DND-41 (cell line): ENCODE measurements at regions not wholly inside any gene's neighbourhood (a gene's known extent, or its start where the extent isn't known, plus 50 kb on each side); places are given as distances from the start of the nearest gene placed in this dataset.

Experiments used
- ATAC-seq: fragments of 200-7000 bp; cut with Tn5 transposase; 3 replicates; pipeline ENCODE4 v1.9.1; 2021; ENCODE audit warnings: low read depth; ENCODE audit not compliant: insufficient read depth
- DNase-seq: peaks from one replicate; pipeline ENCODE4 v3.0.0-alpha.2; 2020
- H2AFZ ChIP-seq: 2 replicates; pipeline ENCODE4 v1.6.0; 2012; ENCODE audit warnings: low read depth, low read length
- H3K27ac ChIP-seq: 2 replicates; pipeline ENCODE4 v1.5.1; 2012; ENCODE audit warnings: low read length, inconsistent platforms
- H3K27me3 ChIP-seq: fragments of 200-600 bp; sonication (generic); 2 replicates; pipeline ENCODE4 v1.6.0; 2012; ENCODE audit warnings: low read length, mild to moderate bottlenecking, inconsistent platforms; ENCODE audit not compliant: insufficient read depth, poor library complexity
- H3K36me3 ChIP-seq: 2 replicates; pipeline ENCODE4 v1.5.1; 2012; ENCODE audit warnings: low read length, inconsistent platforms; ENCODE audit not compliant: insufficient read depth
- H3K4me1 ChIP-seq: 2 replicates; pipeline ENCODE4 v1.5.1; 2012; ENCODE audit warnings: mild to moderate bottlenecking, low read length; ENCODE audit not compliant: insufficient read depth
- H3K4me2 ChIP-seq: 2 replicates; pipeline ENCODE4 v1.6.0; 2012; ENCODE audit warnings: mild to moderate bottlenecking, moderate library complexity, low read length, inconsistent platforms; ENCODE audit not compliant: insufficient read depth
- H3K4me3 ChIP-seq, 2 experiments: fragments of 200-600 bp in 1 of 2; shearing (Covaris generic) in 1 of 2; 2 replicates each; pipeline ENCODE4 v1.5.1; 2012 to 2016; ENCODE audit warnings: inconsistent platforms in 2 of 2, low read length in 2 of 2, mild to moderate bottlenecking in 2 of 2, low read depth in 1 of 2, moderate library complexity in 1 of 2
- H3K79me2 ChIP-seq: 2 replicates; pipeline ENCODE4 v1.6.0; 2012; ENCODE audit warnings: low read length, inconsistent platforms; ENCODE audit not compliant: insufficient read depth
- H3K9ac ChIP-seq: 2 replicates; pipeline ENCODE4 v1.6.0; 2012; ENCODE audit warnings: low read depth, mild to moderate bottlenecking, inconsistent platforms, low read length, moderate library complexity
- H3K9me3 ChIP-seq: 2 replicates; pipeline ENCODE4 v1.5.1; 2012; ENCODE audit warnings: low read length, moderate library complexity, mild to moderate bottlenecking, inconsistent platforms; ENCODE audit not compliant: insufficient read depth, severe bottlenecking
- H4K20me1 ChIP-seq: 2 replicates; pipeline ENCODE4 v1.6.0; 2012; ENCODE audit warnings: low read length; ENCODE audit not compliant: insufficient read depth
- CTCF ChIP-seq: IDR thresholded peaks from 2 replicates; pipeline ENCODE4 v1.5.1; 2012; ENCODE audit warnings: borderline replicate concordance, low read length, moderate library complexity, mild to moderate bottlenecking; ENCODE audit not compliant: poor library complexity, severe bottlenecking; ENCODE audit errors: extremely low read depth
- EZH2 ChIP-seq: IDR thresholded peaks from 3 replicates; pipeline ENCODE4 v1.6.1; 2012; ENCODE audit warnings: borderline replicate concordance, low read depth, mild to moderate bottlenecking, moderate library complexity, low read length, inconsistent platforms; ENCODE audit not compliant: severe bottlenecking

DNA sequence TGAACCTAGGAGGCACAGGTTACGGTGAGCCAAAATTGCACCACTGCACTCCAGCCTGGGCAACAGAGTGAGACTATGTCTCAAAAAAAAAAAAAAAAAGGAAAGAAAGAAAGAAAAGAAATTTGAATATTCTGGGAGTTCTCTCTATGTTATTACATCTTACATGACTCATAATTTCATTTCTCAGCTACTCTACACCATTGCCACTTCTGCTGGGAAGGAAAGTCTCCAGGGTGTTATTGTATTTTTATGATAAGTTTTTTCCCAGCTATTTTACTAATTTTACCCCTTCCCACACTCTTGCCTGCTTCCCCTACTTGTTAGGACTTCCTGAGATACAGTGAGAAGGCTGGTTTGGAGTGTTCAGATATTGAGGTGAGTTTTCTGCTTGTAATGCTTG is 69.7 kb upstream of the UMPS start:
- Histone ChIP-seq H3K4me2 (no peak overlapping the region), H2AFZ (no peak overlapping the region), H3K27ac (no peak overlapping the region), H3K36me3 (no peaks in the 10 kb centered on the region), H3K9me3 (no peaks in the 10 kb centered on the region), H3K79me2 (no peaks in the 10 kb centered on the region), H3K27me3 (peaks cover 12% of the 10 kb centered on the region), H3K9ac (no peak overlapping the region), H4K20me1 (no peaks in the 10 kb centered on the region), H3K4me3 (no peak overlapping the region), H3K4me1 (no peaks in the 10 kb centered on the region)
- DNase-seq (no peak), ATAC-seq (no peak)
- TF ChIP-seq EZH2 (no peak), CTCF (no peak)

- no peak for TF ChIP-seq CTCF
- TF ChIP-seq EZH2: no peak
- H3K27ac ChIP-seq: no peak overlapping the region
- no peaks in the 10 kb centered on the region for H3K9me3 ChIP-seq
- H3K9ac ChIP-seq: no peak overlapping the region
- H2AFZ ChIP-seq: no peak overlapping the region
- H3K79me2 ChIP-seq: no peaks in the 10 kb centered on the region
- H4K20me1 ChIP-seq: no peaks in the 10 kb centered on the region
- DNase-seq (no peak), ATAC-seq (no peak)
- H3K27me3 ChIP-seq: peaks cover 17% of the 10 kb centered on the region
- no peaks in the 10 kb centered on the region for H3K36me3 ChIP-seq
- H3K4me1 ChIP-seq: no peaks in the 10 kb centered on the region
- no peak overlapping the region for H3K4me2 ChIP-seq
- H3K4me3 ChIP-seq: no peak overlapping the region
These were observed 66.6 kb upstream of the UMPS start for GRCh38 chr3:124663690-124664089.

DNA sequence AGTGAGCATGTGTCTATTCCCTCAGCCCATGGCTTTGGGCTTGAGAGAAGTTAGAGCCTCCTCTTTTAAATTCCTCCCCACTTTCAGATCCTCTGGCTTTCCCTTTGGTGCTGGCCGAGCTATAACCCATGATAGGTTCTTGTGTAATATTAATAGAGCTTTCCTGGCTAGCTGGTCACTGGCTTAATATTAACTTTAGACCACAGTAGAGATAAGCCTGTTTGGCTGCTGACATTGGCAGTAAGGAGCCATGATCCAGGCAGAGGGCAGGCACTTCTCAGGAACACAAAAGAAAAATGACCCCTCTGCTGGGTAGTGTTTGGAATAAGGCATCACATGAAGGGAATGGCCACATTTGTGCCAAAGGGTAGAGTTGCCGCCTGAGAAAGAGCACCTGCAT is 65.4 kb upstream of the UMPS start:
- Histone ChIP-seq H3K9me3 (no peaks in the 10 kb centered on the region), H3K4me2 (no peak overlapping the region), H3K9ac (no peak overlapping the region), H3K4me1 (no peaks in the 10 kb centered on the region), H3K27me3 (peaks cover 11% of the 10 kb centered on the region), H3K79me2 (no peaks in the 10 kb centered on the region), H3K36me3 (no peaks in the 10 kb centered on the region), H2AFZ (no peak overlapping the region), H3K27ac (no peak overlapping the region), H3K4me3 (no peak overlapping the region), H4K20me1 (no peaks in the 10 kb centered on the region)
- ATAC-seq (no peak), DNase-seq (no peak)
- TF ChIP-seq CTCF (no peak), EZH2 (no peak)

- Histone ChIP-seq H3K36me3 (no peaks in the 10 kb centered on the region), H3K4me3 (no peak overlapping the region), H3K9me3 (no peaks in the 10 kb centered on the region), H3K9ac (no peak overlapping the region), H3K4me1 (no peaks in the 10 kb centered on the region), H3K27me3 (peaks cover 8% of the 10 kb centered on the region), H2AFZ (no peak overlapping the region), H3K27ac (no peak overlapping the region), H4K20me1 (no peaks in the 10 kb centered on the region), H3K4me2 (no peak overlapping the region), H3K79me2 (no peaks in the 10 kb centered on the region)
- ATAC-seq: no peak
- no peak for DNase-seq
- TF ChIP-seq CTCF (no peak), EZH2 (no peak)
These were observed 64.2 kb upstream of the UMPS start for GRCh38 chr3:124666067-124666466.
